ENCODE measurements at regions not wholly inside any gene's neighbourhood (a gene's known extent, or its start where the extent isn't known, plus 50 kb on each side); places are given as distances from the start of the nearest gene placed in this dataset.

- DNase-seq (ENCODE audit: low spot score in 2 of 2, unreplicated experiment in 2 of 2) = no peak
- TF ChIP-seq CTCF (IDR thresholded peaks at IDR 0.05; ENCODE audit: unreplicated experiment) = no peak
- Mint-ChIP-seq H3K4me3 (no peak overlapping the region), H3K27ac (no peak overlapping the region), H3K27me3 (ENCODE audit: low read depth) (peaks cover 4% of the 10 kb centered on the region), H3K4me1 (peaks cover 14% of the 10 kb centered on the region), H3K9me3 (no peaks in the 10 kb centered on the region), H3K36me3 (no peaks in the 10 kb centered on the region)
These were observed 393.1 kb downstream of the CADM1 start for GRCh38 chr11:115111066-115111465.

- no peak overlapping the region for H3K27ac Mint-ChIP-seq
- peaks cover 14% of the 10 kb centered on the region for H3K4me1 Mint-ChIP-seq
- no peaks in the 10 kb centered on the region for H3K36me3 Mint-ChIP-seq
- H3K27me3 Mint-ChIP-seq (ENCODE audit: low read depth) = peaks cover under 1% of the 10 kb centered on the region
- no peak for DNase-seq (ENCODE audit: low spot score in 2 of 2, unreplicated experiment in 2 of 2)
- H3K9me3 Mint-ChIP-seq = no peaks in the 10 kb centered on the region
- H3K4me3 Mint-ChIP-seq = no peak overlapping the region
- no peak for TF ChIP-seq CTCF (IDR thresholded peaks at IDR 0.05; ENCODE audit: unreplicated experiment)
These were observed 391.5 kb downstream of the CADM1 start for GRCh38 chr11:115112754-115113153.

- Mint-ChIP-seq H3K4me3 (no peak overlapping the region), H3K9me3 (no peaks in the 10 kb centered on the region), H3K27ac (no peak overlapping the region), H3K27me3 (ENCODE audit: low read depth) (peaks cover 4% of the 10 kb centered on the region), H3K36me3 (no peaks in the 10 kb centered on the region), H3K4me1 (peaks cover 12% of the 10 kb centered on the region)
- DNase-seq (ENCODE audit: low spot score in 2 of 2, unreplicated experiment in 2 of 2) = no peak
- TF ChIP-seq CTCF (IDR thresholded peaks at IDR 0.05; ENCODE audit: unreplicated experiment) = no peak
These were observed 386.2 kb downstream of the CADM1 start for GRCh38 chr11:115117956-115118493.

- no peak for DNase-seq (ENCODE audit: low spot score in 2 of 2, unreplicated experiment in 2 of 2)
- H3K9me3 Mint-ChIP-seq = no peaks in the 10 kb centered on the region
- H3K4me1 Mint-ChIP-seq = peaks cover 7% of the 10 kb centered on the region
- H3K4me3 Mint-ChIP-seq = no peak overlapping the region
- no peaks in the 10 kb centered on the region for H3K36me3 Mint-ChIP-seq
- no peak for TF ChIP-seq CTCF (IDR thresholded peaks at IDR 0.05; ENCODE audit: unreplicated experiment)
- H3K27me3 Mint-ChIP-seq (ENCODE audit: low read depth) = peaks cover 4% of the 10 kb centered on the region
- H3K27ac Mint-ChIP-seq = no peak overlapping the region
These were observed 385.1 kb downstream of the CADM1 start for GRCh38 chr11:115119146-115119545.
